HL-60 (cell line): ENCODE measurements at regions not wholly inside any gene's neighbourhood (a gene's known extent, or its start where the extent isn't known, plus 50 kb on each side); places are given as distances from the start of the nearest gene placed in this dataset.

Experiments used
- DNase-seq, 2 experiments: peaks; one replicate each; pipeline ENCODE4 v3.0.0-alpha.2; 2010 to 2020; ENCODE audit warnings: low read depth in 1 of 2, low spot score in 1 of 2
- H3K27ac ChIP-seq: fragments of 250-450 bp; sonication (Bioruptor Pico); replicated peaks from 2 replicates; pipeline ENCODE4 v1.5.1; 2020; ENCODE audit warnings: mild to moderate bottlenecking, moderate library complexity
- H3K27me3 ChIP-seq: fragments of 250-450 bp; sonication (Bioruptor Pico); 2 replicates; pipeline ENCODE4 v1.5.1; 2021; ENCODE audit warnings: mild to moderate bottlenecking, moderate library complexity; ENCODE audit not compliant: insufficient read depth, poor library complexity, severe bottlenecking
- H3K4me3 ChIP-seq: replicated peaks from 2 replicates; pipeline ENCODE4 v1.5.1; 2011; ENCODE audit warnings: mild to moderate bottlenecking, control low read depth, low read length; ENCODE audit not compliant: insufficient read depth
- CTCF ChIP-seq: IDR thresholded peaks from one replicate; pipeline ENCODE4 v1.5.1; 2011; ENCODE audit warnings: low read length, control low read depth, inconsistent platforms; ENCODE audit not compliant: insufficient read depth
- GABPA ChIP-seq: IDR thresholded peaks from 2 replicates; pipeline ENCODE4 v1.6.1; 2012; ENCODE audit warnings: low read depth
- POLR2AphosphoS5 ChIP-seq: IDR thresholded peaks from 2 replicates; pipeline ENCODE4 v1.6.1; 2012; ENCODE audit warnings: low read depth
- SPI1 ChIP-seq: IDR thresholded peaks from 2 replicates; pipeline ENCODE4 v1.6.1; 2012; ENCODE audit warnings: low read depth, mild to moderate bottlenecking, borderline replicate concordance
- TF ChIP-seq, protein P1 (sequence below): IDR thresholded peaks from 2 replicates; pipeline ENCODE4 v1.6.1; 2012; ENCODE audit warnings: low read depth; ENCODE audit not compliant: insufficient replicate concordance

GRCh38 chr1:48076017-48076416 lies 78.8 kb upstream of the TRABD2B start:
- TF ChIP-seq CTCF: no peak
- TF ChIP-seq SPI1: no peak
- TF ChIP-seq GABPA: no peak
- no peak for TF ChIP-seq POLR2AphosphoS5
- TF ChIP-seq, protein P1, sequence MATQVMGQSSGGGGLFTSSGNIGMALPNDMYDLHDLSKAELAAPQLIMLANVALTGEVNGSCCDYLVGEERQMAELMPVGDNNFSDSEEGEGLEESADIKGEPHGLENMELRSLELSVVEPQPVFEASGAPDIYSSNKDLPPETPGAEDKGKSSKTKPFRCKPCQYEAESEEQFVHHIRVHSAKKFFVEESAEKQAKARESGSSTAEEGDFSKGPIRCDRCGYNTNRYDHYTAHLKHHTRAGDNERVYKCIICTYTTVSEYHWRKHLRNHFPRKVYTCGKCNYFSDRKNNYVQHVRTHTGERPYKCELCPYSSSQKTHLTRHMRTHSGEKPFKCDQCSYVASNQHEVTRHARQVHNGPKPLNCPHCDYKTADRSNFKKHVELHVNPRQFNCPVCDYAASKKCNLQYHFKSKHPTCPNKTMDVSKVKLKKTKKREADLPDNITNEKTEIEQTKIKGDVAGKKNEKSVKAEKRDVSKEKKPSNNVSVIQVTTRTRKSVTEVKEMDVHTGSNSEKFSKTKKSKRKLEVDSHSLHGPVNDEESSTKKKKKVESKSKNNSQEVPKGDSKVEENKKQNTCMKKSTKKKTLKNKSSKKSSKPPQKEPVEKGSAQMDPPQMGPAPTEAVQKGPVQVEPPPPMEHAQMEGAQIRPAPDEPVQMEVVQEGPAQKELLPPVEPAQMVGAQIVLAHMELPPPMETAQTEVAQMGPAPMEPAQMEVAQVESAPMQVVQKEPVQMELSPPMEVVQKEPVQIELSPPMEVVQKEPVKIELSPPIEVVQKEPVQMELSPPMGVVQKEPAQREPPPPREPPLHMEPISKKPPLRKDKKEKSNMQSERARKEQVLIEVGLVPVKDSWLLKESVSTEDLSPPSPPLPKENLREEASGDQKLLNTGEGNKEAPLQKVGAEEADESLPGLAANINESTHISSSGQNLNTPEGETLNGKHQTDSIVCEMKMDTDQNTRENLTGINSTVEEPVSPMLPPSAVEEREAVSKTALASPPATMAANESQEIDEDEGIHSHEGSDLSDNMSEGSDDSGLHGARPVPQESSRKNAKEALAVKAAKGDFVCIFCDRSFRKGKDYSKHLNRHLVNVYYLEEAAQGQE: no peak
- H3K4me3 ChIP-seq: no peak overlapping the region
- DNase-seq: no peak
- no peak overlapping the region for H3K27ac ChIP-seq
- no peaks in the 10 kb centered on the region for H3K27me3 ChIP-seq

DNA sequence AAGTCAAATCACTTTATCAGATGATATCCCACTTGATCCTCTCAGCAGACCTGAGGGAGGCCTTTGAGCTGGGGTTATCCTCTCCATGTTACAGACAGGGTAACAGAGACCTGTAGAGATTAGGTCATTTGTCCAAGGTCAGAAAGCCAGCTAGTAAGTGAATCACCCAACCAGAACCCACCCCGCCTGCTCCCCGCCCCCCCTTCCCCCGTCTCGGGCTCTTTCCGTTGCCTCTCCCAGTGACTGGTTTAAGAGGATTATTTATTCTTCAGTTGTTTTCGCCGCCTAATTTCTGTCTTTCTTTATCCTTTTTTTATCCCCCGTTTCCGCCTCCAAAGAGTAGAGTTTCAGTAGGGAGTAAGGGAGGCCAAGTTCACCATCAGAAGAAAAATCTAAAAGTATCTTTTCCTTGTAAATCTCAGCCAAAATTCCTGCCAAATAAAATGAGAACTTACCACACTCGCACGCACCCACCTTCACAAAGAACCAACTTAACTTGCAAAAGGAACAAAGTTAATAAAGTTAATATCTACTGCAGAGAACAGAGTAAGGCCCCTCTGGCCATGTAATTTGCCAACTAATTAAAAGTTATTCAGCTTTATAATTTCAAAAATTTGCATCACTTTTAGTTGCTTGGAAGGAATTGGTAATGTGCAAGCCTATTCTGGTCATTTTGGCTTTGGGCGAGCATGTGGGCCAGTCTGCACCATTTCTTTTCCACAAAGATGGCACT lies 76.8 kb upstream of the TRABD2B start:
- Histone ChIP-seq H3K4me3 (no peak overlapping the region), H3K27me3 (no peaks in the 10 kb centered on the region), H3K27ac (no peak overlapping the region)
- TF ChIP-seq, protein P1: no peak
- TF ChIP-seq POLR2AphosphoS5 (no peak), SPI1 (no peak), GABPA (no peak), CTCF (no peak)
- DNase-seq: no peak

DNA sequence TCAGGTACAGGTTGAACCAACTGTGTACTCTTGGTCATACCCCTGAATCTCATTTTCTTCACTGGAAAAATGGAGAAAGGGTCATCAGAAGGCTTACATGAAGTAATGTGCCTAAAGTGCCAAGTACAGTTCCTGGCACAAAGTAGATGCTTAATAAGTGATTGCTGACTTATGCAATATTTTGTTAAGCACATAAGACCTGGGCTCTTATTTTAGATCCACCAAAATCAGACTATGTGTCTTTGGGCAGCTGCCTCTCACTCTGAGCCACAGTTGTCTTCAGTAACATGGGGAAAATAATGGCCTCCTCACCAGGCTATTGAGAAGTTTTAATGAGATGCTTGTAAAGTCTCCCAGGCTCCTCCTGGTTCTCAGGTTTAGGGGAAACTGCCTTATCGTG lies 74.3 kb upstream of the TRABD2B start:
- Histone ChIP-seq H3K27ac (no peak overlapping the region), H3K4me3 (no peak overlapping the region), H3K27me3 (no peaks in the 10 kb centered on the region)
- TF ChIP-seq POLR2AphosphoS5 (no peak), CTCF (no peak), SPI1 (no peak), GABPA (no peak)
- TF ChIP-seq, protein P1: no peak
- DNase-seq: no peak
